Inferior parietal cortex (tissue), 1 donor: ENCODE measurements at regions not wholly inside any gene's neighbourhood (a gene's known extent, or its start where the extent isn't known, plus 50 kb on each side); places are given as distances from the start of the nearest gene placed in this dataset.

Experiments
- DNase-seq: peaks from one replicate; pipeline ENCODE4 v3.0.0-alpha.2; 2016; ENCODE audit errors: extremely low spot score

GRCh38 chr2:104606056-104606455 is 247.9 kb upstream of the POU3F3 start:
- DNase-seq, result no peak

GRCh38 chr2:104616856-104617255 is 237.1 kb upstream of the POU3F3 start:
- DNase-seq, result peak; percentile 31

- no peak for DNase-seq
These were observed 233.1 kb upstream of the POU3F3 start for GRCh38 chr2:104620801-104621200.

GRCh38 chr2:104635608-104636007 is 218.3 kb upstream of the POU3F3 start:
- no peak for DNase-seq

GRCh38 chr2:104638190-104638858 is 215.6 kb upstream of the POU3F3 start:
- no peak for DNase-seq

GRCh38 chr2:104638859-104639202 is 215.1 kb upstream of the POU3F3 start:
- no peak for DNase-seq

GRCh38 chr2:104641786-104642185 is 212.1 kb upstream of the POU3F3 start:
- no peak for DNase-seq

- no peak for DNase-seq
These were observed 205.5 kb upstream of the POU3F3 start for GRCh38 chr2:104648376-104648775.

GRCh38 chr2:104649866-104650265 is 204.0 kb upstream of the POU3F3 start:
- no peak for DNase-seq

- DNase-seq, result no peak
These were observed 203.4 kb upstream of the POU3F3 start for GRCh38 chr2:104650405-104650996.

- DNase-seq, result no peak
These were observed 199.1 kb upstream of the POU3F3 start for GRCh38 chr2:104654811-104655210.

GRCh38 chr2:104656571-104657163 is 197.2 kb upstream of the POU3F3 start:
- DNase-seq, result no peak

- DNase-seq, result no peak
These were observed 195.6 kb upstream of the POU3F3 start for GRCh38 chr2:104658144-104658835.

- no peak for DNase-seq
These were observed 194.9 kb upstream of the POU3F3 start for GRCh38 chr2:104658904-104659591.

- DNase-seq, result no peak
These were observed 192.9 kb upstream of the POU3F3 start for GRCh38 chr2:104660991-104661390.

- DNase-seq, result no peak
These were observed 189.2 kb upstream of the POU3F3 start for GRCh38 chr2:104664672-104665071.

- DNase-seq, result no peak
These were observed 185.3 kb upstream of the POU3F3 start for GRCh38 chr2:104668631-104669030.

GRCh38 chr2:104673225-104673624 is 180.7 kb upstream of the POU3F3 start:
- DNase-seq, result no peak

GRCh38 chr2:104678181-104678580 is 175.7 kb upstream of the POU3F3 start:
- DNase-seq, result no peak

- no peak for DNase-seq
These were observed 168.3 kb upstream of the POU3F3 start for GRCh38 chr2:104685591-104685990.

GRCh38 chr2:104687147-104687546 is 166.8 kb upstream of the POU3F3 start:
- DNase-seq, result no peak

- DNase-seq, result no peak
These were observed 163.5 kb upstream of the POU3F3 start for GRCh38 chr2:104690255-104690984.
